NT2/D1 (cell line): ENCODE measurements at regions not wholly inside any gene's neighbourhood (a gene's known extent, or its start where the extent isn't known, plus 50 kb on each side); places are given as distances from the start of the nearest gene placed in this dataset.
A peak's percentile ranks its signal among the peaks of the same experiment; 100 is the strongest.

Experiments used
- DNase-seq: peaks from one replicate; pipeline ENCODE4 v3.0.0-alpha.2; 2011; ENCODE audit warnings: low read depth, low spot score
- H3K27me3 ChIP-seq: 2 replicates; pipeline ENCODE4 v1.6.0; 2011; ENCODE audit warnings: mild to moderate bottlenecking; ENCODE audit not compliant: insufficient read length, insufficient read depth
- H3K36me3 ChIP-seq: 2 replicates; pipeline ENCODE4 v1.6.1; 2011; ENCODE audit warnings: mild to moderate bottlenecking, low read length, mixed read lengths; ENCODE audit not compliant: insufficient read depth, insufficient read length
- H3K4me1 ChIP-seq: 2 replicates; pipeline ENCODE4 v1.5.1; 2011; ENCODE audit not compliant: insufficient read depth, insufficient read length
- H3K4me3 ChIP-seq: 2 replicates; pipeline ENCODE4 v1.5.1; 2011; ENCODE audit warnings: low read depth; ENCODE audit not compliant: insufficient read length
- H3K9ac ChIP-seq: 2 replicates; pipeline ENCODE4 v1.6.0; 2011; ENCODE audit warnings: low read depth; ENCODE audit not compliant: insufficient read length
- H3K9me3 ChIP-seq: 2 replicates; pipeline ENCODE4 v1.5.1; 2011; ENCODE audit warnings: mild to moderate bottlenecking, low read length; ENCODE audit not compliant: insufficient read depth
- SUZ12 ChIP-seq: IDR thresholded peaks from 2 replicates; pipeline ENCODE4 v1.6.1; 2011; ENCODE audit not compliant: insufficient read length, insufficient read depth; ENCODE audit errors: extremely low read depth
- YY1 ChIP-seq: IDR thresholded peaks from 2 replicates; pipeline ENCODE4 v1.6.1; 2011; ENCODE audit not compliant: insufficient read length, insufficient read depth
- ZNF274 ChIP-seq: IDR thresholded peaks from 2 replicates; pipeline ENCODE4 v1.6.1; 2011; ENCODE audit warnings: mild to moderate bottlenecking, low read depth, low read length

GRCh38 chrX:134162032-134162431 is 75.0 kb upstream of the CCDC160 start:
- DNase-seq: no peak
- H3K27me3 ChIP-seq: no peaks in the 10 kb centered on the region
- no peaks in the 10 kb centered on the region for H3K4me1 ChIP-seq
- TF ChIP-seq YY1: no peak
- H3K9ac ChIP-seq: no peak overlapping the region
- H3K9me3 ChIP-seq: no peaks in the 10 kb centered on the region
- no peaks in the 10 kb centered on the region for H3K36me3 ChIP-seq
- no peak overlapping the region for H3K4me3 ChIP-seq

- Histone ChIP-seq H3K4me1 (no peaks in the 10 kb centered on the region), H3K27me3 (no peaks in the 10 kb centered on the region), H3K9ac (no peak overlapping the region), H3K36me3 (no peaks in the 10 kb centered on the region), H3K4me3 (no peak overlapping the region), H3K9me3 (no peaks in the 10 kb centered on the region)
- DNase-seq: no peak
- TF ChIP-seq ZNF274 (no peak), SUZ12 (no peak), YY1 (no peak)
Measured at GRCh38 chrX:134163836-134164235, 73.1 kb upstream of the CCDC160 start.

- no peak for TF ChIP-seq ZNF274
- no peak for TF ChIP-seq SUZ12
- no peak for TF ChIP-seq YY1
- no peaks in the 10 kb centered on the region for H3K4me1 ChIP-seq
- DNase-seq: no peak
- no peak overlapping the region for H3K9ac ChIP-seq
- no peaks in the 10 kb centered on the region for H3K27me3 ChIP-seq
- peaks cover 8% of the 10 kb centered on the region for H3K36me3 ChIP-seq
- H3K4me3 ChIP-seq: no peak overlapping the region
- no peaks in the 10 kb centered on the region for H3K9me3 ChIP-seq
Measured at GRCh38 chrX:134167591-134168203, 69.3 kb upstream of the CCDC160 start.

GRCh38 chrX:134171661-134172587 is 65.1 kb upstream of the CCDC160 start:
- Histone ChIP-seq H3K4me1 (no peaks in the 10 kb centered on the region), H3K9me3 (no peaks in the 10 kb centered on the region), H3K9ac (peak overlapping the region; percentile 87), H3K27me3 (no peaks in the 10 kb centered on the region), H3K36me3 (peaks cover 8% of the 10 kb centered on the region), H3K4me3 (peak overlapping the region; percentile 53)
- TF ChIP-seq YY1 (no peak), SUZ12 (no peak), ZNF274 (no peak)
- DNase-seq: no peak

GRCh38 chrX:134172588-134173259 is 64.3 kb upstream of the CCDC160 start:
- no peak for TF ChIP-seq ZNF274
- TF ChIP-seq SUZ12: no peak
- TF ChIP-seq YY1: no peak
- H3K4me1 ChIP-seq: no peaks in the 10 kb centered on the region
- H3K4me3 ChIP-seq: peak overlapping the region; percentile 52
- H3K9me3 ChIP-seq: no peaks in the 10 kb centered on the region
- peaks cover 8% of the 10 kb centered on the region for H3K36me3 ChIP-seq
- H3K27me3 ChIP-seq: no peaks in the 10 kb centered on the region
- DNase-seq: no peak
- peak overlapping the region; percentile 87 for H3K9ac ChIP-seq

GRCh38 chrX:134173541-134174272 is 63.3 kb upstream of the CCDC160 start:
- no peak for TF ChIP-seq SUZ12
- no peak for TF ChIP-seq YY1
- TF ChIP-seq ZNF274: no peak
- Histone ChIP-seq H3K4me3 (peak overlapping the region; percentile 52), H3K9me3 (no peaks in the 10 kb centered on the region), H3K36me3 (peaks cover 8% of the 10 kb centered on the region), H3K9ac (peak overlapping the region; percentile 90), H3K4me1 (no peaks in the 10 kb centered on the region), H3K27me3 (no peaks in the 10 kb centered on the region)
- DNase-seq: peak; percentile 58

- no peaks in the 10 kb centered on the region for H3K4me1 ChIP-seq
- no peak for DNase-seq
- H3K36me3 ChIP-seq: peaks cover 8% of the 10 kb centered on the region
- peak overlapping the region; percentile 11 for H3K4me3 ChIP-seq
- H3K9me3 ChIP-seq: no peaks in the 10 kb centered on the region
- TF ChIP-seq ZNF274 (no peak), YY1 (no peak), SUZ12 (no peak)
- no peak overlapping the region for H3K9ac ChIP-seq
- H3K27me3 ChIP-seq: no peaks in the 10 kb centered on the region
Measured at GRCh38 chrX:134174273-134174660, 62.7 kb upstream of the CCDC160 start.
